ENCODE measurements at regions not wholly inside any gene's neighbourhood (a gene's known extent, or its start where the extent isn't known, plus 50 kb on each side); places are given as distances from the start of the nearest gene placed in this dataset.

- no peaks in the 10 kb centered on the region for H3K4me1 ChIP-seq (ENCODE audit: control insufficient read depth, insufficient read depth, low read length, poor library complexity, severe bottlenecking)
- no peaks in the 10 kb centered on the region for H3K27me3 ChIP-seq (replicated peaks; ENCODE audit: control insufficient read depth, insufficient read depth, low read length, poor library complexity, severe bottlenecking)
- H3K27ac ChIP-seq (ENCODE audit: insufficient read depth, low read length, poor library complexity, severe bottlenecking): no peak overlapping the region
- no peak for DNase-seq
- H3K36me3 ChIP-seq (ENCODE audit: control insufficient read depth, insufficient read depth, low read length): no peaks in the 10 kb centered on the region
- H3K9me3 ChIP-seq (ENCODE audit: control insufficient read depth, low read length): no peaks in the 10 kb centered on the region
- no peak overlapping the region for H3K4me3 ChIP-seq (ENCODE audit: insufficient read depth, low read depth, low read length, poor library complexity, severe bottlenecking)
Observed at GRCh38 chr5:6899221-6899620, 186.0 kb downstream of the TENT4A start.

GRCh38 chr5:6900247-6901227, 187.3 kb downstream of the TENT4A start:
- H3K27me3 ChIP-seq (replicated peaks; ENCODE audit: control insufficient read depth, insufficient read depth, low read length, poor library complexity, severe bottlenecking): no peaks in the 10 kb centered on the region
- no peaks in the 10 kb centered on the region for H3K4me1 ChIP-seq (ENCODE audit: control insufficient read depth, insufficient read depth, low read length, poor library complexity, severe bottlenecking)
- DNase-seq: no peak
- H3K4me3 ChIP-seq (ENCODE audit: insufficient read depth, low read depth, low read length, poor library complexity, severe bottlenecking): no peak overlapping the region
- H3K27ac ChIP-seq (ENCODE audit: insufficient read depth, low read length, poor library complexity, severe bottlenecking): no peak overlapping the region
- H3K9me3 ChIP-seq (ENCODE audit: control insufficient read depth, low read length): no peaks in the 10 kb centered on the region
- no peaks in the 10 kb centered on the region for H3K36me3 ChIP-seq (ENCODE audit: control insufficient read depth, insufficient read depth, low read length)

GRCh38 chr5:6902094-6902493, 188.9 kb downstream of the TENT4A start:
- Histone ChIP-seq H3K4me3 (ENCODE audit: insufficient read depth, low read depth, low read length, poor library complexity, severe bottlenecking) (no peak overlapping the region), H3K4me1 (ENCODE audit: control insufficient read depth, insufficient read depth, low read length, poor library complexity, severe bottlenecking) (no peaks in the 10 kb centered on the region), H3K9me3 (ENCODE audit: control insufficient read depth, low read length) (no peaks in the 10 kb centered on the region), H3K27ac (ENCODE audit: insufficient read depth, low read length, poor library complexity, severe bottlenecking) (no peak overlapping the region), H3K27me3 (replicated peaks; ENCODE audit: control insufficient read depth, insufficient read depth, low read length, poor library complexity, severe bottlenecking) (no peaks in the 10 kb centered on the region), H3K36me3 (ENCODE audit: control insufficient read depth, insufficient read depth, low read length) (no peaks in the 10 kb centered on the region)
- no peak for DNase-seq

DNA sequence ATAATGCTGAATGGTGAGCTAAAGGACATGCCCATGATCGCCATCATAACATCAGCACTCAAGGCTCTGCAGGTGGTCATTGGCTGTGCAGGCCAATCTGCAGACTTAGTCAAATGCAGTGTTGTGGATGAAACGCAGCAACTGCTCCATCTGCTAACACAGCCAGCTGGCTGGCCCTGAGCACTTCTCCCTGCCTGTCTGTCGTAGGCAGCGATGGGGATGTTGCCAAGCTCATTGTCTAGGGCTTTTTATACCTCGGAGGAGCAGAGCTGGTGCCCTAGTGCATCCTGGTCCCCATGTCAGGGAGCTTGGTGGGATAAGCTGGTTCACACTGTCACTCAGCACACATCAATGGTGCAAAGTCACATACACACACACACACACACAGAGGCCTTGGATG, 189.4 kb downstream of the TENT4A start:
- no peaks in the 10 kb centered on the region for H3K4me1 ChIP-seq (ENCODE audit: control insufficient read depth, insufficient read depth, low read length, poor library complexity, severe bottlenecking)
- no peaks in the 10 kb centered on the region for H3K27me3 ChIP-seq (replicated peaks; ENCODE audit: control insufficient read depth, insufficient read depth, low read length, poor library complexity, severe bottlenecking)
- no peak for DNase-seq
- H3K36me3 ChIP-seq (ENCODE audit: control insufficient read depth, insufficient read depth, low read length): no peaks in the 10 kb centered on the region
- no peaks in the 10 kb centered on the region for H3K9me3 ChIP-seq (ENCODE audit: control insufficient read depth, low read length)
- H3K4me3 ChIP-seq (ENCODE audit: insufficient read depth, low read depth, low read length, poor library complexity, severe bottlenecking): no peak overlapping the region
- no peak overlapping the region for H3K27ac ChIP-seq (ENCODE audit: insufficient read depth, low read length, poor library complexity, severe bottlenecking)

DNA sequence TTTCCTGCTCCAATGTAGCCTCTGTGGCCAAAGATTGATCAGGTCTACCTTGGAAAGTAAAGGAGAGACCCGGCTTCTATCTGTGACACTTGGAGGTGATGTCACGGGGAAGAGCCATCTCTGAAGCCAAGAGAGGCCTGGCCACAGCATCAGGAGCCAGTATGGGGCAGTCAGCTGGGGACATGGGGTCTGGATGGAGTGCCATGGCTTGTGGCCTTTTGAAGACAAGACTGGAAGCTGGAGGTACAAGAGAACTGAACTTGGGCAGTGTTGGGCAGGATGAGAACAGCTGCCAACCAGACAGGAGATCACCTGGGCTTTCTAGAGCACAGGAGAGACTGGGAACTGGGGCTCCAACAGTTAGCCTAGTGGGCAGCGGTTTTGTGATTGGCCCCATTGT, 190.7 kb downstream of the TENT4A start:
- no peak overlapping the region for H3K27ac ChIP-seq (ENCODE audit: insufficient read depth, low read length, poor library complexity, severe bottlenecking)
- no peaks in the 10 kb centered on the region for H3K4me1 ChIP-seq (ENCODE audit: control insufficient read depth, insufficient read depth, low read length, poor library complexity, severe bottlenecking)

DNA sequence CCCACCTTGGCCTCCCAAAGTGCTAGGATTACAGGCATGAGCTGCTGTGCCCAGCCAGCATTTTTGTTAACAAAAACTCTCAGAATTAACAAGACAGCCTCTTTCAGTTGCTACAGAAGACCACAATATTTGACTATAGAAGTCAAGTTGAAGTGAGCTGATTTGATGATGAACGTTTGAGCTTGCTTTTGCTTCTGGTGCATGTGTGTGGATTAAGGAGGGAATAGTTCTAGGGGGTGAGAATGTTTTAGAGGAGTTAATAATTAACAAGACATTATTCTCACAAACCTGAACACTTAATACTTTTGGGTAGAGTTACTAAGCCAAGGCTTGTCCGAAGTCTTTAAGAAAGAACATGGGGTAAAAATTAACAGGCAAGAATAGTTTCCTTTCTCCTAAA, 191.6 kb downstream of the TENT4A start:
- Histone ChIP-seq H3K36me3 (ENCODE audit: control insufficient read depth, insufficient read depth, low read length) (no peaks in the 10 kb centered on the region), H3K4me1 (ENCODE audit: control insufficient read depth, insufficient read depth, low read length, poor library complexity, severe bottlenecking) (no peaks in the 10 kb centered on the region), H3K9me3 (ENCODE audit: control insufficient read depth, low read length) (no peaks in the 10 kb centered on the region), H3K4me3 (ENCODE audit: insufficient read depth, low read depth, low read length, poor library complexity, severe bottlenecking) (no peak overlapping the region), H3K27ac (ENCODE audit: insufficient read depth, low read length, poor library complexity, severe bottlenecking) (no peak overlapping the region), H3K27me3 (replicated peaks; ENCODE audit: control insufficient read depth, insufficient read depth, low read length, poor library complexity, severe bottlenecking) (no peaks in the 10 kb centered on the region)
- DNase-seq: no peak

More for the DNA sequence above, 190.7 kb downstream of the TENT4A start:
- no peak for DNase-seq
- no peak overlapping the region for H3K4me3 ChIP-seq (ENCODE audit: insufficient read depth, low read depth, low read length, poor library complexity, severe bottlenecking)
- H3K36me3 ChIP-seq (ENCODE audit: control insufficient read depth, insufficient read depth, low read length): no peaks in the 10 kb centered on the region
- no peaks in the 10 kb centered on the region for H3K9me3 ChIP-seq (ENCODE audit: control insufficient read depth, low read length)
- no peaks in the 10 kb centered on the region for H3K27me3 ChIP-seq (replicated peaks; ENCODE audit: control insufficient read depth, insufficient read depth, low read length, poor library complexity, severe bottlenecking)

DNA sequence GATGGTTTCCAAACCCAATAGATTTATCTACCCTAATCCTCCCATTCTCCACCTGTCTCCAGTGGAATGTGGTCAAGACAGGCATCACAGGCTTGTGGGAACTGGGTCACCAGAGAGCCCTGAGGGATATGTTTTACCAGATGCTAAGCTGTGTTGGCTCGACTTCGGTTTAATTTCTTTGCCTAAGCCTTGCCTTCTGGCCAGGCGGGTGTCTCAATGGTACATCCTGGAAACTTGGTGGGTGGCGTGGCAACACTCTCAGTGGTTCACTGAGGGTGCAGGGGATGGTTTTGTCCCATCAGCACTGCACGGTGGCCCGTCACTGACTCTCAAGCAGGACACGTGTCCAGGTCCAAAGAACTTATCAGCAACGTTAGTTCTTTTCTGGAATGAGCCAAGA, 192.2 kb downstream of the TENT4A start:
- H3K9me3 ChIP-seq (ENCODE audit: control insufficient read depth, low read length): no peaks in the 10 kb centered on the region
- DNase-seq: no peak
- H3K27ac ChIP-seq (ENCODE audit: insufficient read depth, low read length, poor library complexity, severe bottlenecking): no peak overlapping the region

DNA sequence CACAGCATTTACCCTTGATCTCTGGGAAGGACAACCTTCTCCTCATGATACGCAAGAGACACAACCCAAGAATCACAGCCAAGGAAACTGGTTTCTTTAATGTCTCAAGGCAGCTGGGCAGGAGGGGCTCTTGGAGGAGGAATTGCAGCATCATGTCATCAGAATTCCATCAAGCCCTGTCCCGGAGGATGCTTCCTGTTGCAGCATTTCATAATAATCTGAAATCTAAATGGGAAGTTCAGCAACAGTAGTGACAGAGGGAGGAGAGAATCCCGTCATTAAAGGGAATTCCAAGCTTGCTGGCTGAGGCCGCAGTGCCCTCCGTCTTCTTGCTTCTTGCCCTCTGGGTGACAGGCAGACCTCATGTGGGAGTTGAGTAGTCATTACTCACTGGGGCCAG, 192.7 kb downstream of the TENT4A start:
- Histone ChIP-seq H3K36me3 (ENCODE audit: control insufficient read depth, insufficient read depth, low read length) (no peaks in the 10 kb centered on the region), H3K9me3 (ENCODE audit: control insufficient read depth, low read length) (no peaks in the 10 kb centered on the region), H3K27me3 (replicated peaks; ENCODE audit: control insufficient read depth, insufficient read depth, low read length, poor library complexity, severe bottlenecking) (no peaks in the 10 kb centered on the region), H3K4me3 (ENCODE audit: insufficient read depth, low read depth, low read length, poor library complexity, severe bottlenecking) (no peak overlapping the region), H3K27ac (ENCODE audit: insufficient read depth, low read length, poor library complexity, severe bottlenecking) (no peak overlapping the region), H3K4me1 (ENCODE audit: control insufficient read depth, insufficient read depth, low read length, poor library complexity, severe bottlenecking) (no peaks in the 10 kb centered on the region)
- no peak for DNase-seq

More for the DNA sequence above, 192.2 kb downstream of the TENT4A start:
- H3K27me3 ChIP-seq (replicated peaks; ENCODE audit: control insufficient read depth, insufficient read depth, low read length, poor library complexity, severe bottlenecking): no peaks in the 10 kb centered on the region
- H3K36me3 ChIP-seq (ENCODE audit: control insufficient read depth, insufficient read depth, low read length): no peaks in the 10 kb centered on the region
- no peak overlapping the region for H3K4me3 ChIP-seq (ENCODE audit: insufficient read depth, low read depth, low read length, poor library complexity, severe bottlenecking)
- H3K4me1 ChIP-seq (ENCODE audit: control insufficient read depth, insufficient read depth, low read length, poor library complexity, severe bottlenecking): no peaks in the 10 kb centered on the region

- H3K4me3 ChIP-seq (ENCODE audit: insufficient read depth, low read depth, low read length, poor library complexity, severe bottlenecking): no peak overlapping the region
- DNase-seq: no peak
- no peak overlapping the region for H3K27ac ChIP-seq (ENCODE audit: insufficient read depth, low read length, poor library complexity, severe bottlenecking)
- no peaks in the 10 kb centered on the region for H3K9me3 ChIP-seq (ENCODE audit: control insufficient read depth, low read length)
- H3K4me1 ChIP-seq (ENCODE audit: control insufficient read depth, insufficient read depth, low read length, poor library complexity, severe bottlenecking): no peaks in the 10 kb centered on the region
- H3K36me3 ChIP-seq (ENCODE audit: control insufficient read depth, insufficient read depth, low read length): no peaks in the 10 kb centered on the region
- no peaks in the 10 kb centered on the region for H3K27me3 ChIP-seq (replicated peaks; ENCODE audit: control insufficient read depth, insufficient read depth, low read length, poor library complexity, severe bottlenecking)
Observed at GRCh38 chr5:6907320-6907918, 194.2 kb downstream of the TENT4A start.

DNA sequence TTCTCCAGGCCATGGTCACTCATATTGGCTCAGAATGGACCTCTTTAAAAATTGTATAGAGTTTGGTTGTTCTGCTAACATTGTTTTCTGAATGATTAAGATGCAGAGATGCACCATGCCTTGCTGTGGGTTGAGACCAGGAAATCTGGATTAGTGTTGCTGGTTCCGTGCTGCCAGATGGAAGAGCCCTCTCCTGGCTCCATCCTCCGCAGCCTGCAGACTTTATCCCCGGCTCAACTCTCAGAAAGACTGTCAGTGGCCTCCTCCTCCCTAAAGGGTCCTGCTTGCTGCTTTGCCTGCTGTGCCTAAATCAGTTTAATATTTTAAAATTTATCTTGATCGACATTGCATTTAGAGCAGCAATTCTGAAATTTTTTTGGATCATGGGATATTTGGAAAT, 196.7 kb downstream of the TENT4A start:
- no peaks in the 10 kb centered on the region for H3K9me3 ChIP-seq (ENCODE audit: control insufficient read depth, low read length)
- H3K4me1 ChIP-seq (ENCODE audit: control insufficient read depth, insufficient read depth, low read length, poor library complexity, severe bottlenecking): no peaks in the 10 kb centered on the region

More for the DNA sequence above, 196.7 kb downstream of the TENT4A start:
- Histone ChIP-seq H3K4me3 (ENCODE audit: insufficient read depth, low read depth, low read length, poor library complexity, severe bottlenecking) (no peak overlapping the region), H3K36me3 (ENCODE audit: control insufficient read depth, insufficient read depth, low read length) (no peaks in the 10 kb centered on the region), H3K27me3 (replicated peaks; ENCODE audit: control insufficient read depth, insufficient read depth, low read length, poor library complexity, severe bottlenecking) (no peaks in the 10 kb centered on the region), H3K27ac (ENCODE audit: insufficient read depth, low read length, poor library complexity, severe bottlenecking) (no peak overlapping the region)
- DNase-seq: no peak
